Osteoblast (primary cell): ENCODE measurements at regions not wholly inside any gene's neighbourhood (a gene's known extent, or its start where the extent isn't known, plus 50 kb on each side); places are given as distances from the start of the nearest gene placed in this dataset.
A peak's percentile ranks its signal among the peaks of the same experiment; 100 is the strongest.

Experiments
- DNase-seq: peaks from one replicate; pipeline ENCODE4 v3.0.0; 2011; ENCODE audit warnings: low spot score, mixed read lengths; ENCODE audit not compliant: insufficient read length; ENCODE audit errors: missing footprints
- H2AFZ ChIP-seq: 2 replicates; pipeline ENCODE4 v1.6.0; 2011; ENCODE audit warnings: mild to moderate bottlenecking, low read length
- H3K27ac ChIP-seq: 2 replicates; pipeline ENCODE4 v1.5.1; 2011; ENCODE audit warnings: mild to moderate bottlenecking, low read depth, low read length, moderate library complexity
- H3K27me3 ChIP-seq: 2 replicates; pipeline ENCODE4 v1.6.0; 2012; ENCODE audit warnings: mild to moderate bottlenecking, control low read depth, inconsistent platforms, low read length, moderate library complexity; ENCODE audit not compliant: insufficient read depth
- H3K36me3 ChIP-seq: 2 replicates; pipeline ENCODE4 v1.5.1; 2011; ENCODE audit warnings: mild to moderate bottlenecking, low read length, control low read depth, moderate library complexity; ENCODE audit not compliant: insufficient read depth
- H3K4me1 ChIP-seq: 2 replicates; pipeline ENCODE4 v1.5.1; 2011; ENCODE audit warnings: mild to moderate bottlenecking, low read length, control low read depth, moderate library complexity; ENCODE audit not compliant: insufficient read depth
- H3K4me2 ChIP-seq: 2 replicates; pipeline ENCODE4 v1.6.0; 2011; ENCODE audit warnings: mild to moderate bottlenecking, low read length; ENCODE audit not compliant: insufficient read depth
- H3K4me3 ChIP-seq: fragments of 200-600 bp; sonication (generic); 3 replicates; pipeline ENCODE4 v1.5.1; 2012; ENCODE audit warnings: mild to moderate bottlenecking, low read length, inconsistent platforms; ENCODE audit not compliant: insufficient read depth
- H3K79me2 ChIP-seq: 2 replicates; pipeline ENCODE4 v1.6.0; 2012; ENCODE audit warnings: mild to moderate bottlenecking, low read length, control low read depth, inconsistent platforms; ENCODE audit not compliant: insufficient read depth
- H3K9me3 ChIP-seq: 2 replicates; pipeline ENCODE4 v1.5.1; 2011; ENCODE audit warnings: low read depth, low read length, control low read depth
- H4K20me1 ChIP-seq: 2 replicates; pipeline ENCODE4 v1.6.0; 2012; ENCODE audit warnings: mild to moderate bottlenecking, low read length, control low read depth; ENCODE audit not compliant: insufficient read depth
- TF ChIP-seq, protein P1 (sequence below): IDR thresholded peaks from 2 replicates; pipeline ENCODE4 v1.5.1; 2011; ENCODE audit warnings: mild to moderate bottlenecking, low read depth, low read length, moderate library complexity; ENCODE audit errors: extremely low read depth

DNA sequence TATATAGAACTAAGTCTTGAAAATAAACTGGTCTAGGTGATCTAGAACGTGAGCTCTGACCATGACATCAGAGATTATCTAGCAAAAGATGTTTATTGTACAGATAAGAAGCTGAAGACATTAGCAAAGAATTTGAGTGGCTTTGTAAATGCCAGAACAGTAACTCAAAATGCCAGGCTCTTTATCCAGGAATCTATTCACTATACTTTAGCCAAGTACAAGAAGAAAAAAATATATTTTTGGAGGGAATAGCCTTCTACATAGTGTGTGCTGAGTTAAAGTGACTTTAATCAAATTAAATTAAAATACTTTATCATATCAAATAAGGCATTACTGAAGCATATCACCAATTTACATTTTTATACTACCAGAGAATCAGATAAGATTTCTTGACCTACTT is 132.6 kb upstream of the ITGA1 start:
- Histone ChIP-seq H3K27ac (no peak overlapping the region), H3K27me3 (peaks cover 2% of the 10 kb centered on the region), H3K36me3 (no peaks in the 10 kb centered on the region), H3K4me1 (no peaks in the 10 kb centered on the region), H3K4me2 (no peak overlapping the region), H3K9me3 (no peaks in the 10 kb centered on the region), H3K4me3 (no peak overlapping the region), H4K20me1 (no peaks in the 10 kb centered on the region), H3K79me2 (no peaks in the 10 kb centered on the region), H2AFZ (no peak overlapping the region)
- TF ChIP-seq, protein P1, sequence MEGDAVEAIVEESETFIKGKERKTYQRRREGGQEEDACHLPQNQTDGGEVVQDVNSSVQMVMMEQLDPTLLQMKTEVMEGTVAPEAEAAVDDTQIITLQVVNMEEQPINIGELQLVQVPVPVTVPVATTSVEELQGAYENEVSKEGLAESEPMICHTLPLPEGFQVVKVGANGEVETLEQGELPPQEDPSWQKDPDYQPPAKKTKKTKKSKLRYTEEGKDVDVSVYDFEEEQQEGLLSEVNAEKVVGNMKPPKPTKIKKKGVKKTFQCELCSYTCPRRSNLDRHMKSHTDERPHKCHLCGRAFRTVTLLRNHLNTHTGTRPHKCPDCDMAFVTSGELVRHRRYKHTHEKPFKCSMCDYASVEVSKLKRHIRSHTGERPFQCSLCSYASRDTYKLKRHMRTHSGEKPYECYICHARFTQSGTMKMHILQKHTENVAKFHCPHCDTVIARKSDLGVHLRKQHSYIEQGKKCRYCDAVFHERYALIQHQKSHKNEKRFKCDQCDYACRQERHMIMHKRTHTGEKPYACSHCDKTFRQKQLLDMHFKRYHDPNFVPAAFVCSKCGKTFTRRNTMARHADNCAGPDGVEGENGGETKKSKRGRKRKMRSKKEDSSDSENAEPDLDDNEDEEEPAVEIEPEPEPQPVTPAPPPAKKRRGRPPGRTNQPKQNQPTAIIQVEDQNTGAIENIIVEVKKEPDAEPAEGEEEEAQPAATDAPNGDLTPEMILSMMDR, result no peak
- no peak for DNase-seq

DNA sequence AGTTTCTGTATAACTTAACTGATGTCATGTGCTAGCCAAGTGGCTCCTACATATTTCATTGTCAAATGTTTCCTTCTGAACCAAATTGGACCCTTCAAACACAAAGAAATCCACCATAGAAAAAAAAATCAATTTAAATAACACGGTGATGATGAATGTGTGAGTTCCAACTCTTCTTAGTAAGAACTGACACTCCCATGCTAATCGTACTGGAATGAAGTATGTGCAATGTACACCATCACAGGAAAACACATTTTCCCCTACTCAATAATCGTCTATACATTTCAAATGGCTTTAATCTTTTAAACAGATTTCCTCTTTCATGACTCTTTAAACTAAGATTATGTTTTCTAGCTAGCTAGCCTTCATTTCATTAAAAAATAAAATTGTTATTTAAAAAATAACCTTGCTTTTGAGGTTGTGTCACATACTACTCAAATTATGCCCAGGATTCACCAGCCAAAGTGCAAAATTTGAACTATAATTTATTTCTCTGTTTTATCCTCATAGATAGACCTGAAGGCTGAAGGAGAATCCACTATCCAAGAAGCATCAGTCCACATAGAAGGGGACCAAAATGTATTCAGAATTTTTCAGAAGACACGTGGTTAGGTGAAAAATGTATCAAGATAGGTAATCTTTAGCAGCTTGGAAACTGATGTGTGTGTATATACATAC is 131.0 kb upstream of the ITGA1 start:
- peaks cover 4% of the 10 kb centered on the region for H3K27me3 ChIP-seq
- no peaks in the 10 kb centered on the region for H3K36me3 ChIP-seq
- no peak overlapping the region for H2AFZ ChIP-seq
- H4K20me1 ChIP-seq, result no peaks in the 10 kb centered on the region
- H3K4me2 ChIP-seq, result peak overlapping the region; percentile 57
- H3K27ac ChIP-seq, result no peak overlapping the region
- no peak for DNase-seq
- no peaks in the 10 kb centered on the region for H3K4me1 ChIP-seq
- no peaks in the 10 kb centered on the region for H3K79me2 ChIP-seq
- H3K4me3 ChIP-seq, result no peak overlapping the region
- H3K9me3 ChIP-seq, result no peaks in the 10 kb centered on the region
- TF ChIP-seq, protein P1, result no peak

DNA sequence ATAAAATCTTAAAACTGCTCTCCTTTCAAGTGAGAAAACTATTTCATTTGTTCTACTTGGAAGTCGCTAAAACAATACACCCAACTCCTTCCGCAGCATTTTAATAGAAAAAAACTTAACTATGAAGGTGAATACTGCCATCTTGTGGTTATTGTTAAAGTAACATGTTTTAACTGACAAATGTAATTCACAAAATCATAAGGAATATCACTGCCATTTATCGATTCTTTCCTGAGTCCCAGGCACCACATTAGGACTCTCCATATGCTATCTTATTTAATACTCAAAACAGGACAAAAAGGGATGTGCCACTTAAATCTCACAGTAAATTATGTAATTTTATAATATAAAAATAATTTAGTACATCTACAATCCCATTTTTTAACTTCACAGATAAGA is 130.5 kb upstream of the ITGA1 start:
- no peak for DNase-seq
- no peak overlapping the region for H2AFZ ChIP-seq
- H3K36me3 ChIP-seq, result no peaks in the 10 kb centered on the region
- no peaks in the 10 kb centered on the region for H3K9me3 ChIP-seq
- H3K79me2 ChIP-seq, result no peaks in the 10 kb centered on the region
- peaks cover 4% of the 10 kb centered on the region for H3K27me3 ChIP-seq
- peak overlapping the region; percentile 57 for H3K4me2 ChIP-seq
- no peaks in the 10 kb centered on the region for H3K4me1 ChIP-seq
- no peaks in the 10 kb centered on the region for H4K20me1 ChIP-seq
- H3K27ac ChIP-seq, result no peak overlapping the region
- TF ChIP-seq, protein P1, result peak; percentile 50
- H3K4me3 ChIP-seq, result no peak overlapping the region

DNA sequence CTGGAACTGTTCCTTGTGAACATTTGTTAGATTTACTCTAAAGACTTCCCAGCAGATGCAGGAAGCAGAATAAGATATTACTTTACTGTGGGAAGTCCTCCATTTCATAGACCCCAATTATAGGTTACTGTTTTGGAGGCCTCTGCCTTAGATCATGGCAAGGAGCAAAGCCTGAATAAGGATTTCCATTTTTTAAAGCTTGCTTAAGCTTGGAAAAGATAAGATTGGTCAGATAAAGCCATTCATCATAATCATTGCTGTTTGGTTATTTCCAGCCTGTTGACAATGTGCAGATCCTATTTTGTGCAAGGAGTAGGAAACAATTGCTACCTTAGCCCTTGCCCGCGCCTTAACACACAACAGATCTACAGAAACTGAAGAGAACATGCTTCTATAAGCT is 129.5 kb upstream of the ITGA1 start:
- Histone ChIP-seq H3K4me1 (no peaks in the 10 kb centered on the region), H4K20me1 (no peaks in the 10 kb centered on the region), H3K4me2 (no peak overlapping the region), H3K79me2 (no peaks in the 10 kb centered on the region), H3K27me3 (peaks cover 8% of the 10 kb centered on the region), H3K27ac (no peak overlapping the region), H3K4me3 (no peak overlapping the region), H3K36me3 (no peaks in the 10 kb centered on the region), H3K9me3 (no peaks in the 10 kb centered on the region), H2AFZ (no peak overlapping the region)
- no peak for DNase-seq
- TF ChIP-seq, protein P1, result no peak
